K562 (cell line): ENCODE measurements at regions not wholly inside any gene's neighbourhood (a gene's known extent, or its start where the extent isn't known, plus 50 kb on each side); places are given as distances from the start of the nearest gene placed in this dataset.

ENCODE experiments used
- ATAC-seq: fragments of 200-7000 bp; cut with Tn5 transposase; 3 replicates; pipeline ENCODE4 v1.9.1; 2020; ENCODE audit warnings: moderate library complexity
- BruUV-seq: library from RNA; stranded (reverse); fragments of 400-500 nt; replicated peaks from 2 replicates; lab custom pipeline; 2021; lab: Mats Ljungman, UMichigan
- CTCF ChIA-PET: fragments of 300-600 bp; formaldehyde crosslinking; extraction: SDS; loops from one replicate; lab custom pipeline; 2021; ENCODE audit warnings: low intra/inter-chr PET ratio; lab: Yijun Ruan, JAX
- POLR2A ChIA-PET: fragments of 300-600, 350-650 bp; sonication (Branson Sonifier 250); formaldehyde crosslinking; extraction: SDS; loops from one replicate; lab custom pipeline; 2021; ENCODE audit warnings: antibody characterized with exemption, inconsistent platforms; lab: Yijun Ruan, JAX
- DNase-seq, 4 experiments: peaks; one replicate each; pipeline versions ENCODE4 v3.0.0 to v3.0.0-alpha.2; 2011 to 2018; ENCODE audit warnings: low spot score in 3 of 4, mixed read lengths in 3 of 4; ENCODE audit errors: extremely low read depth in 1 of 4
- FAIRE-seq: peaks from 2 replicates; lab custom pipeline; 2011; peaks lifted over from hg19 to GRCh38; lab: Jason Lieb, UNC
- H2AFZ ChIP-seq: 2 replicates; pipeline ENCODE4 v1.6.0; 2011; ENCODE audit warnings: low read depth, low read length, control low read depth, inconsistent platforms
- H3K27ac ChIP-seq: fragments of 200-600 bp; 3 replicates; pipeline ENCODE4 v1.8.0; 2011; ENCODE audit warnings: low read depth, mild to moderate bottlenecking, control low read depth, inconsistent platforms, low read length, moderate library complexity, mixed read lengths; ENCODE audit errors: extremely low read depth
- H3K27me3 ChIP-seq, 2 experiments: fragments of 300-600 bp in 1 of 2; 2 replicates in 1 of 2; 3 replicates in 1 of 2; pipeline versions ENCODE4 v1.6.0 to v1.8.0; 2011; ENCODE audit warnings: inconsistent platforms in 2 of 2, low read length in 2 of 2, mild to moderate bottlenecking in 1 of 2, mixed read lengths in 1 of 2, moderate library complexity in 1 of 2; ENCODE audit not compliant: control insufficient read depth in 2 of 2, insufficient read depth in 2 of 2
- H3K36me3 ChIP-seq: fragments of 300-600 bp; 3 replicates; pipeline ENCODE4 v1.8.0; 2011; ENCODE audit warnings: mild to moderate bottlenecking, low read length, inconsistent platforms; ENCODE audit not compliant: control insufficient read depth, insufficient read depth
- H3K4me1 ChIP-seq, 2 experiments: fragments of 200-600 bp in 1 of 2; replicated peaks in 1 of 2; 2 replicates in 1 of 2; 3 replicates in 1 of 2; pipeline versions ENCODE4 v1.5.1 to v1.8.0; 2011; ENCODE audit warnings: inconsistent platforms in 2 of 2, low read length in 2 of 2, mild to moderate bottlenecking in 1 of 2, mixed read lengths in 1 of 2, moderate library complexity in 1 of 2; ENCODE audit not compliant: control insufficient read depth in 2 of 2, insufficient read depth in 2 of 2
- H3K4me2 ChIP-seq: 2 replicates; pipeline ENCODE4 v1.6.1; 2011; ENCODE audit warnings: low read length, control low read depth, inconsistent platforms, mixed read lengths; ENCODE audit not compliant: insufficient read depth
- H3K4me3 ChIP-seq: fragments of 200-600 bp; sonication (generic), shearing (Covaris generic); 2 replicates; pipeline ENCODE4 v1.5.1; 2016; ENCODE audit warnings: control low read depth, inconsistent platforms
- H3K79me2 ChIP-seq: fragments of 200-600 bp; 3 replicates; pipeline ENCODE4 v1.8.0; 2011; ENCODE audit warnings: low read length, inconsistent platforms; ENCODE audit not compliant: control insufficient read depth, insufficient read depth
- H3K9ac ChIP-seq, 2 experiments: 2 replicates each; pipeline versions ENCODE4 v1.6.0 to v1.6.1; 2011; ENCODE audit warnings: low read depth in 2 of 2, low read length in 2 of 2, control low read depth in 1 of 2, inconsistent platforms in 1 of 2, mild to moderate bottlenecking in 1 of 2, mixed read lengths in 1 of 2; ENCODE audit not compliant: insufficient read depth in 1 of 2
- H3K9me1 ChIP-seq: one replicate; pipeline ENCODE4 v1.6.0; 2011; ENCODE audit warnings: inconsistent platforms, mild to moderate bottlenecking, low read length, moderate library complexity; ENCODE audit not compliant: control insufficient read depth, insufficient read depth
- H3K9me3 ChIP-seq: replicated peaks from 2 replicates; pipeline ENCODE4 v1.5.1; 2011; ENCODE audit warnings: low read depth, low read length, inconsistent platforms; ENCODE audit not compliant: control insufficient read depth, insufficient read depth
- H4K20me1 ChIP-seq: replicated peaks from 2 replicates; pipeline ENCODE4 v1.6.1; 2011; ENCODE audit warnings: low read length, inconsistent platforms, mixed read lengths; ENCODE audit not compliant: control insufficient read depth, insufficient read depth
- DIDO1 ChIP-seq: fragments of 450-650 bp; IDR thresholded peaks from 2 replicates; pipeline ENCODE4 v1.6.1; 2016; ENCODE audit warnings: low read depth, missing biosample characterization, missing genetic modification characterization
- ETS1 ChIP-seq: conservative IDR thresholded peaks from 2 replicates; pipeline ENCODE4 v1.6.1; 2011; ENCODE audit warnings: low read depth, mild to moderate bottlenecking, low read length; ENCODE audit not compliant: control insufficient read depth
- SMAD3 ChIP-seq: fragments of 450-650 bp; formaldehyde crosslinking; conservative IDR thresholded peaks from 2 replicates; pipeline ENCODE4 v1.4.0; 2020; ENCODE audit warnings: mild to moderate bottlenecking
- SRF ChIP-seq, 2 experiments: fragments of 250-450, 450-650 bp in 1 of 2; sonication (Bioruptor Pico) in 1 of 2; sonication (generic) in 1 of 2; formaldehyde crosslinking; IDR thresholded peaks; 2 replicates each; pipeline versions ENCODE4 v1.5.0 to v1.5.1; 2020 to 2022; ENCODE audit warnings: mild to moderate bottlenecking in 1 of 2, missing genetic modification reagents in 1 of 2
- ZNF124 ChIP-seq: sonication (generic); formaldehyde crosslinking; IDR thresholded peaks from 2 replicates; pipeline ENCODE4 v1.8.1; 2022; ENCODE audit warnings: missing genetic modification reagents
- ZNF316 ChIP-seq: fragments of 450-650 bp; IDR thresholded peaks from 2 replicates; pipeline ENCODE4 v1.6.1; 2016
- ZNF408 ChIP-seq: fragments of 250-450 bp; sonication (Bioruptor Pico); IDR thresholded peaks from 2 replicates; pipeline ENCODE4 v1.4.0; 2020; ENCODE audit warnings: low read depth, mild to moderate bottlenecking, moderate library complexity
- in situ Hi-C: fragments of 300-500 bp; cut with MboI; formaldehyde crosslinking; loops from 4 replicates; pipeline ENCODE4 v1.15.0; 2018; ENCODE audit warnings: inconsistent platforms, mixed read lengths
- intact Hi-C: fragments of 100-400 bp; cut with micrococcal nuclease; formaldehyde crosslinking; loops from 2 replicates; pipeline ENCODE4 v1.14.2; 2022
- TF ChIP-seq, protein P1 (sequence below): fragments of 150-350 bp; conservative IDR thresholded peaks from 2 replicates; pipeline ENCODE4 v1.6.1; 2014; ENCODE audit warnings: low read length

DNA sequence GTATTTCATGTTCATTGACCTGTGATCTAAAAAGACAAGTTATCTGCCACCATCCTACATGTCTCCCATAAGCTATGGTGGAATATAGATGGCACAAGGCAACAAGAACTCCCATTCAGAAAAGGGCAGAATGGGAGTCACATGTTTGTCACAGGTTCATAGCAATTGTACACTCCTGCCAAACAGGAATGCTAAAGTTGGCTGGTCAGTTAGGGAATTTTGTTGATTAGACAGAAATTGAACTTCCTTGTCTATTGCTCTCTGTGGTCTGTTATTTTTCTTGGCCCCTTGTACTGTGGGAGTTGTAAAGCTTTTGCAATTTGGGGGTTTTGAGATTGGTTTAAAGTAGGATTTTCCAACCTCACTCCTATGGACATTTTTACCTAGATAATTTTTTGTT lies 101.7 kb upstream of the SOD3 start:
- H4K20me1 ChIP-seq, result no peaks in the 10 kb centered on the region
- intact Hi-C loops, result no loop called here
- H3K9me1 ChIP-seq, result no peaks in the 10 kb centered on the region
- H3K27me3 ChIP-seq, result peaks cover 0 to 6% of the 10 kb centered on the region in 2 experiments; a peak in 1 of 5 replicates
- ATAC-seq (no peak), FAIRE-seq (no peak), DNase-seq (no peak)
- no peak overlapping the region for H3K27ac ChIP-seq
- H3K4me2 ChIP-seq, result no peak overlapping the region
- H3K79me2 ChIP-seq, result no peaks in the 10 kb centered on the region
- CTCF ChIA-PET, result no interaction called here
- H2AFZ ChIP-seq, result no peak overlapping the region
- no peaks in the 10 kb centered on the region for H3K36me3 ChIP-seq
- H3K9ac ChIP-seq, result no peak overlapping the region
- H3K4me1 ChIP-seq, result no peaks in the 10 kb centered on the region
- TF ChIP-seq ZNF316 (peak; percentile 21; the same call in 1 of the 2 replicates), DIDO1 (tag) (no peak), SRF (CRISPR knock-in tag; IDR thresholded peaks at IDR 0.05) (no peak), ZNF124 (CRISPR knock-in tag) (no peak), SMAD3 (CRISPR knock-in tag) (no peak), ETS1 (no peak), ZNF408 (CRISPR knock-in tag) (no peak)
- TF ChIP-seq, protein P1, sequence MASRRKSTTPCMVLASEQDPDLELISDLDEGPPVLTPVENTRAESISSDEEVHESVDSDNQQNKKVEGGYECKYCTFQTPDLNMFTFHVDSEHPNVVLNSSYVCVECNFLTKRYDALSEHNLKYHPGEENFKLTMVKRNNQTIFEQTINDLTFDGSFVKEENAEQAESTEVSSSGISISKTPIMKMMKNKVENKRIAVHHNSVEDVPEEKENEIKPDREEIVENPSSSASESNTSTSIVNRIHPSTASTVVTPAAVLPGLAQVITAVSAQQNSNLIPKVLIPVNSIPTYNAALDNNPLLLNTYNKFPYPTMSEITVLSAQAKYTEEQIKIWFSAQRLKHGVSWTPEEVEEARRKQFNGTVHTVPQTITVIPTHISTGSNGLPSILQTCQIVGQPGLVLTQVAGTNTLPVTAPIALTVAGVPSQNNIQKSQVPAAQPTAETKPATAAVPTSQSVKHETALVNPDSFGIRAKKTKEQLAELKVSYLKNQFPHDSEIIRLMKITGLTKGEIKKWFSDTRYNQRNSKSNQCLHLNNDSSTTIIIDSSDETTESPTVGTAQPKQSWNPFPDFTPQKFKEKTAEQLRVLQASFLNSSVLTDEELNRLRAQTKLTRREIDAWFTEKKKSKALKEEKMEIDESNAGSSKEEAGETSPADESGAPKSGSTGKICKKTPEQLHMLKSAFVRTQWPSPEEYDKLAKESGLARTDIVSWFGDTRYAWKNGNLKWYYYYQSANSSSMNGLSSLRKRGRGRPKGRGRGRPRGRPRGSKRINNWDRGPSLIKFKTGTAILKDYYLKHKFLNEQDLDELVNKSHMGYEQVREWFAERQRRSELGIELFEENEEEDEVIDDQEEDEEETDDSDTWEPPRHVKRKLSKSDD, result no peak
- H3K9me3 ChIP-seq, result no peaks in the 10 kb centered on the region
- in situ Hi-C loops, result no loop called here
- no TSS peak for BruUV-seq
- POLR2A ChIA-PET, result interaction anchor here (0.6 kb wide), 1 partner anchor 220 kb away, joined by 4 read pairs; no protein-coding TSS in a partner anchor
- no peak overlapping the region for H3K4me3 ChIP-seq
